ENCODE measurements at regions not wholly inside any gene's neighbourhood (a gene's known extent, or its start where the extent isn't known, plus 50 kb on each side); places are given as distances from the start of the nearest gene placed in this dataset.

DNA sequence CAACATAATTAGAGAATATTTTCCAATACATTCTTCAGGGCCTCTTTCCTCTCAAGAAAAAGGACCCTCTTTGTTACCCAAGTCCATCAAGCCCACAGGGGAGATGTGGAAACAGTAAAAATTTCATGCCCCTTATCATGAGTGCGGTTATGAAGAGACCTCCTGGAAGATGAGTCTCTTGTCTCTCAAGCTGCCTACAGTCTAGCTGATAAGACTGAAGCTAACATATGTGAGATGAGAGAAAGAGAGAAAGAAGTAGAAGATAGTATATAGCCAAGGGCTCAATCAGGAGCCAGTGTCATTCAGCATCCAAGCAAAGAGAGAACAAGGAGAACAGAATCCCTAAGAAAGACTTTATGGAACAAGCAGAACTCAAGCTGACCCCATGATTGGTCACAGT, 75.9 kb upstream of the CABCOCO1 start:
- TF ChIP-seq, protein P1, sequence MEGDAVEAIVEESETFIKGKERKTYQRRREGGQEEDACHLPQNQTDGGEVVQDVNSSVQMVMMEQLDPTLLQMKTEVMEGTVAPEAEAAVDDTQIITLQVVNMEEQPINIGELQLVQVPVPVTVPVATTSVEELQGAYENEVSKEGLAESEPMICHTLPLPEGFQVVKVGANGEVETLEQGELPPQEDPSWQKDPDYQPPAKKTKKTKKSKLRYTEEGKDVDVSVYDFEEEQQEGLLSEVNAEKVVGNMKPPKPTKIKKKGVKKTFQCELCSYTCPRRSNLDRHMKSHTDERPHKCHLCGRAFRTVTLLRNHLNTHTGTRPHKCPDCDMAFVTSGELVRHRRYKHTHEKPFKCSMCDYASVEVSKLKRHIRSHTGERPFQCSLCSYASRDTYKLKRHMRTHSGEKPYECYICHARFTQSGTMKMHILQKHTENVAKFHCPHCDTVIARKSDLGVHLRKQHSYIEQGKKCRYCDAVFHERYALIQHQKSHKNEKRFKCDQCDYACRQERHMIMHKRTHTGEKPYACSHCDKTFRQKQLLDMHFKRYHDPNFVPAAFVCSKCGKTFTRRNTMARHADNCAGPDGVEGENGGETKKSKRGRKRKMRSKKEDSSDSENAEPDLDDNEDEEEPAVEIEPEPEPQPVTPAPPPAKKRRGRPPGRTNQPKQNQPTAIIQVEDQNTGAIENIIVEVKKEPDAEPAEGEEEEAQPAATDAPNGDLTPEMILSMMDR (IDR thresholded peaks at IDR 0.05; ENCODE audit: low read depth, low read length): no peak
- TF ChIP-seq POLR2A (IDR thresholded peaks at IDR 0.05; ENCODE audit: extremely low read depth, insufficient read length) (no peak), MYC (IDR thresholded peaks at IDR 0.05; ENCODE audit: low read depth, low read length) (no peak)
- TF ChIP-seq, protein P2, sequence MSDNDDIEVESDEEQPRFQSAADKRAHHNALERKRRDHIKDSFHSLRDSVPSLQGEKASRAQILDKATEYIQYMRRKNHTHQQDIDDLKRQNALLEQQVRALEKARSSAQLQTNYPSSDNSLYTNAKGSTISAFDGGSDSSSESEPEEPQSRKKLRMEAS (IDR thresholded peaks at IDR 0.05; ENCODE audit: low read depth, low read length): no peak

Data from NB4 (cell line).